ENCODE measurements at regions not wholly inside any gene's neighbourhood (a gene's known extent, or its start where the extent isn't known, plus 50 kb on each side); places are given as distances from the start of the nearest gene placed in this dataset.
A peak's percentile ranks its signal among the peaks of the same experiment; 100 is the strongest.

GRCh38 chr12:115147916-115148315, 463.9 kb upstream of the TBX3 start:
- ChIA-PET CTCF (no interaction called here), POLR2A (no interaction called here)
- Histone ChIP-seq H4K20me1 (ENCODE audit: insufficient read depth) (no peaks in the 10 kb centered on the region), H3K36me3 (replicated peaks in 1 of 2; ENCODE audit: control insufficient read depth in 1 of 2, insufficient read depth in 2 of 2, low read length in 1 of 2) (no peaks in the 10 kb centered on the region), H3F3A (replicated peaks; ENCODE audit: insufficient read depth) (peaks cover 9% of the 10 kb centered on the region), H3K4me3 (ENCODE audit: low read depth in 2 of 2, low read length in 1 of 2) (no peak overlapping the region), H3K79me2 (ENCODE audit: insufficient read depth) (no peaks in the 10 kb centered on the region), H3K9ac (no peak overlapping the region), H3K27me3 (ENCODE audit: insufficient read depth) (no peaks in the 10 kb centered on the region), H3K9me2 (no peaks in the 10 kb centered on the region), H3K4me2 (no peak overlapping the region), H3K9me3 (no peaks in the 10 kb centered on the region), H2AFZ (ENCODE audit: low read depth) (no peak overlapping the region), H3K27ac (ENCODE audit: low read depth in 2 of 2, low read length in 1 of 2) (peak overlapping the region in 1 of 2 experiments; percentile 1; a peak in 1 of 4 replicates), H3K4me1 (ENCODE audit: control insufficient read depth in 1 of 2, insufficient read depth in 2 of 2, low read depth in 1 of 2, low read length in 1 of 2) (0 out of 4 replicates have a peak, but pooled peaks cover 0 to 8% of the 10 kb centered on the region in 2 experiments)
- DNase-seq = no peak
- no peak for TF ChIP-seq RXRA (IDR thresholded peaks at IDR 0.05; ENCODE audit: borderline replicate concordance, low read depth)
- no peak for TF ChIP-seq ZBTB33 (IDR thresholded peaks at IDR 0.05; ENCODE audit: borderline replicate concordance, low read depth)
- no peak for TF ChIP-seq POLR2AphosphoS5 (IDR thresholded peaks at IDR 0.05; ENCODE audit: low read depth, low read length)
- no peak for TF ChIP-seq TEAD4 (IDR thresholded peaks at IDR 0.05; ENCODE audit: borderline replicate concordance, insufficient read depth)
- TF ChIP-seq GABPA (IDR thresholded peaks at IDR 0.05; ENCODE audit: low read depth) = no peak
- no peak for TF ChIP-seq PBX3 (IDR thresholded peaks at IDR 0.05)
- no peak for TF ChIP-seq SIN3A (IDR thresholded peaks at IDR 0.05; ENCODE audit: borderline replicate concordance, low read depth, low read length)
- no peak for TF ChIP-seq RAD21 (IDR thresholded peaks at IDR 0.05; ENCODE audit: low read length)
- no peak for TF ChIP-seq NRF1 (IDR thresholded peaks at IDR 0.05; ENCODE audit: low read depth, low read length)
- no peak for TF ChIP-seq JUND (IDR thresholded peaks at IDR 0.05)
- 88% methylated on average over 2 of the region's 2 CpGs for WGBS (ENCODE audit: low lambda C conversion rate)

- H3K4me2 ChIP-seq = no peak overlapping the region
- peaks cover 9% of the 10 kb centered on the region for H3F3A ChIP-seq (replicated peaks; ENCODE audit: insufficient read depth)
- ChIA-PET POLR2A (no interaction called here), CTCF (interaction anchor here (1.3 kb wide), 1 partner anchor 12 kb away, joined by 3 read pairs; no protein-coding TSS in a partner anchor)
- no peak overlapping the region for H2AFZ ChIP-seq (ENCODE audit: low read depth)
- H4K20me1 ChIP-seq (ENCODE audit: insufficient read depth) = no peaks in the 10 kb centered on the region
- no peaks in the 10 kb centered on the region for H3K9me2 ChIP-seq
- H3K9me3 ChIP-seq = no peaks in the 10 kb centered on the region
- TF ChIP-seq ELF1 (IDR thresholded peaks at IDR 0.05) = no peak
- no peak for TF ChIP-seq MAX (IDR thresholded peaks at IDR 0.05; ENCODE audit: low read depth)
- TF ChIP-seq TEAD4 (IDR thresholded peaks at IDR 0.05; ENCODE audit: borderline replicate concordance, insufficient read depth) = no peak
- TF ChIP-seq MEF2A (IDR thresholded peaks at IDR 0.05; ENCODE audit: borderline replicate concordance, low read depth) = no peak
- no peak overlapping the region for H3K27ac ChIP-seq (ENCODE audit: low read depth in 2 of 2, low read length in 1 of 2)
- H3K4me1 ChIP-seq (ENCODE audit: control insufficient read depth in 1 of 2, insufficient read depth in 2 of 2, low read depth in 1 of 2, low read length in 1 of 2) = 0 out of 4 replicates have a peak, but pooled peaks cover 0 to 8% of the 10 kb centered on the region in 2 experiments
- 100% methylated on average over 2 of the region's 2 CpGs for WGBS (ENCODE audit: low lambda C conversion rate)
- DNase-seq = no peak
- H3K79me2 ChIP-seq (ENCODE audit: insufficient read depth) = no peaks in the 10 kb centered on the region
- no peak overlapping the region for H3K9ac ChIP-seq
- H3K36me3 ChIP-seq (replicated peaks in 1 of 2; ENCODE audit: control insufficient read depth in 1 of 2, insufficient read depth in 2 of 2, low read length in 1 of 2) = no peaks in the 10 kb centered on the region
- no peak overlapping the region for H3K4me3 ChIP-seq (ENCODE audit: low read depth in 2 of 2, low read length in 1 of 2)
- H3K27me3 ChIP-seq (ENCODE audit: insufficient read depth) = no peaks in the 10 kb centered on the region
Measured at GRCh38 chr12:115146453-115146852, 462.5 kb upstream of the TBX3 start.

All from SK-N-SH (cell line).